MM.1S (cell line): ENCODE measurements at regions not wholly inside any gene's neighbourhood (a gene's known extent, or its start where the extent isn't known, plus 50 kb on each side); places are given as distances from the start of the nearest gene placed in this dataset.

Experiments
- EZH2 ChIP-seq: fragments of 300-600 bp; sonication (generic); optimal IDR thresholded peaks from 2 replicates; pipeline ENCODE3; 2017; ENCODE audit warnings: low read depth, mild to moderate bottlenecking, antibody characterized with exemption, low read length, mixed read lengths
- EZH2phosphoT487 ChIP-seq: fragments of 300-600 bp; sonication (generic); IDR thresholded peaks from 2 replicates; pipeline ENCODE4 v1.6.1; 2018; ENCODE audit warnings: antibody characterized with exemption, low read length
- TF ChIP-seq, protein P1 (sequence below): fragments of 300-600 bp; sonication (generic); IDR thresholded peaks from 2 replicates; pipeline ENCODE4 v1.5.1; 2016; ENCODE audit warnings: antibody characterized with exemption, low read length, mixed read lengths

- TF ChIP-seq, protein P1, sequence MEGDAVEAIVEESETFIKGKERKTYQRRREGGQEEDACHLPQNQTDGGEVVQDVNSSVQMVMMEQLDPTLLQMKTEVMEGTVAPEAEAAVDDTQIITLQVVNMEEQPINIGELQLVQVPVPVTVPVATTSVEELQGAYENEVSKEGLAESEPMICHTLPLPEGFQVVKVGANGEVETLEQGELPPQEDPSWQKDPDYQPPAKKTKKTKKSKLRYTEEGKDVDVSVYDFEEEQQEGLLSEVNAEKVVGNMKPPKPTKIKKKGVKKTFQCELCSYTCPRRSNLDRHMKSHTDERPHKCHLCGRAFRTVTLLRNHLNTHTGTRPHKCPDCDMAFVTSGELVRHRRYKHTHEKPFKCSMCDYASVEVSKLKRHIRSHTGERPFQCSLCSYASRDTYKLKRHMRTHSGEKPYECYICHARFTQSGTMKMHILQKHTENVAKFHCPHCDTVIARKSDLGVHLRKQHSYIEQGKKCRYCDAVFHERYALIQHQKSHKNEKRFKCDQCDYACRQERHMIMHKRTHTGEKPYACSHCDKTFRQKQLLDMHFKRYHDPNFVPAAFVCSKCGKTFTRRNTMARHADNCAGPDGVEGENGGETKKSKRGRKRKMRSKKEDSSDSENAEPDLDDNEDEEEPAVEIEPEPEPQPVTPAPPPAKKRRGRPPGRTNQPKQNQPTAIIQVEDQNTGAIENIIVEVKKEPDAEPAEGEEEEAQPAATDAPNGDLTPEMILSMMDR: no peak
- TF ChIP-seq EZH2 (no peak), EZH2phosphoT487 (no peak)
These were observed 151.6 kb downstream of the LRRC30 start for GRCh38 chr18:7382328-7383001.
